ENCODE measurements at regions not wholly inside any gene's neighbourhood (a gene's known extent, or its start where the extent isn't known, plus 50 kb on each side); places are given as distances from the start of the nearest gene placed in this dataset.
A peak's percentile ranks its signal among the peaks of the same experiment; 100 is the strongest.

DNA sequence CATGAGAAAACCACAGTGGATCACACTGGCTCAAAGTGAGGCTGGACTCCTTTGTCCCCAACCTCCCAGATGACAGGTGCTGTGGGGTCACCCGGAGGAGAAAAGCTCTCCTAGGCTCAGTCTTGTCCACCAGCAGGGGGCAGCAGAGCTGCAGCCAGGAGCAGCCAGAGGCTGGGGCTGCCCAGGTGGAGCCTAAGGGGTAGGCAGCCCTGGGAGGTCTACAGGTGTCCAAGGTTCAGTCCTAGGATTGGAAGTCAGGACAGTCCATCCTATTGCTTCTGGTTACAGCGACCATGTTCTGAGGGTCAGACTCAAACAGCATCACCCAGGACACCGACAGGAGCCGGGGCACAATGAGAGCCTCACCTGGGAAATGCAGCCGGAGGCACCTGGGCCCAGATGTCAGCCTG is 77.6 kb upstream of the IGLL5 start (continued):
- TF ChIP-seq, protein P1, sequence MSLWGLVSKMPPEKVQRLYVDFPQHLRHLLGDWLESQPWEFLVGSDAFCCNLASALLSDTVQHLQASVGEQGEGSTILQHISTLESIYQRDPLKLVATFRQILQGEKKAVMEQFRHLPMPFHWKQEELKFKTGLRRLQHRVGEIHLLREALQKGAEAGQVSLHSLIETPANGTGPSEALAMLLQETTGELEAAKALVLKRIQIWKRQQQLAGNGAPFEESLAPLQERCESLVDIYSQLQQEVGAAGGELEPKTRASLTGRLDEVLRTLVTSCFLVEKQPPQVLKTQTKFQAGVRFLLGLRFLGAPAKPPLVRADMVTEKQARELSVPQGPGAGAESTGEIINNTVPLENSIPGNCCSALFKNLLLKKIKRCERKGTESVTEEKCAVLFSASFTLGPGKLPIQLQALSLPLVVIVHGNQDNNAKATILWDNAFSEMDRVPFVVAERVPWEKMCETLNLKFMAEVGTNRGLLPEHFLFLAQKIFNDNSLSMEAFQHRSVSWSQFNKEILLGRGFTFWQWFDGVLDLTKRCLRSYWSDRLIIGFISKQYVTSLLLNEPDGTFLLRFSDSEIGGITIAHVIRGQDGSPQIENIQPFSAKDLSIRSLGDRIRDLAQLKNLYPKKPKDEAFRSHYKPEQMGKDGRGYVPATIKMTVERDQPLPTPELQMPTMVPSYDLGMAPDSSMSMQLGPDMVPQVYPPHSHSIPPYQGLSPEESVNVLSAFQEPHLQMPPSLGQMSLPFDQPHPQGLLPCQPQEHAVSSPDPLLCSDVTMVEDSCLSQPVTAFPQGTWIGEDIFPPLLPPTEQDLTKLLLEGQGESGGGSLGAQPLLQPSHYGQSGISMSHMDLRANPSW (CRISPR knock-in tag; IDR thresholded peaks at IDR 0.05; ENCODE audit: borderline replicate concordance): no peak
- TF ChIP-seq XRCC5 (optimal IDR thresholded peaks at IDR 0.05; ENCODE audit: low read length) (peak; percentile 68), RFX5 (IDR thresholded peaks at IDR 0.05; ENCODE audit: low read depth, low read length) (no peak), ZNF343 (CRISPR knock-in tag; IDR thresholded peaks at IDR 0.05) (no peak), XBP1 (CRISPR knock-in tag; IDR thresholded peaks at IDR 0.05) (no peak), TCF7L2 (IDR thresholded peaks at IDR 0.05; ENCODE audit: low read depth, low read length) (no peak), ZNF205 (CRISPR knock-in tag; IDR thresholded peaks at IDR 0.05) (0 out of 2 replicates have a peak, but pooled peaks have one; percentile 34), HDAC1 (CRISPR knock-in tag; IDR thresholded peaks at IDR 0.05) (no peak), ZNF17 (CRISPR knock-in tag; IDR thresholded peaks at IDR 0.05) (no peak)
- TF ChIP-seq, protein P2, sequence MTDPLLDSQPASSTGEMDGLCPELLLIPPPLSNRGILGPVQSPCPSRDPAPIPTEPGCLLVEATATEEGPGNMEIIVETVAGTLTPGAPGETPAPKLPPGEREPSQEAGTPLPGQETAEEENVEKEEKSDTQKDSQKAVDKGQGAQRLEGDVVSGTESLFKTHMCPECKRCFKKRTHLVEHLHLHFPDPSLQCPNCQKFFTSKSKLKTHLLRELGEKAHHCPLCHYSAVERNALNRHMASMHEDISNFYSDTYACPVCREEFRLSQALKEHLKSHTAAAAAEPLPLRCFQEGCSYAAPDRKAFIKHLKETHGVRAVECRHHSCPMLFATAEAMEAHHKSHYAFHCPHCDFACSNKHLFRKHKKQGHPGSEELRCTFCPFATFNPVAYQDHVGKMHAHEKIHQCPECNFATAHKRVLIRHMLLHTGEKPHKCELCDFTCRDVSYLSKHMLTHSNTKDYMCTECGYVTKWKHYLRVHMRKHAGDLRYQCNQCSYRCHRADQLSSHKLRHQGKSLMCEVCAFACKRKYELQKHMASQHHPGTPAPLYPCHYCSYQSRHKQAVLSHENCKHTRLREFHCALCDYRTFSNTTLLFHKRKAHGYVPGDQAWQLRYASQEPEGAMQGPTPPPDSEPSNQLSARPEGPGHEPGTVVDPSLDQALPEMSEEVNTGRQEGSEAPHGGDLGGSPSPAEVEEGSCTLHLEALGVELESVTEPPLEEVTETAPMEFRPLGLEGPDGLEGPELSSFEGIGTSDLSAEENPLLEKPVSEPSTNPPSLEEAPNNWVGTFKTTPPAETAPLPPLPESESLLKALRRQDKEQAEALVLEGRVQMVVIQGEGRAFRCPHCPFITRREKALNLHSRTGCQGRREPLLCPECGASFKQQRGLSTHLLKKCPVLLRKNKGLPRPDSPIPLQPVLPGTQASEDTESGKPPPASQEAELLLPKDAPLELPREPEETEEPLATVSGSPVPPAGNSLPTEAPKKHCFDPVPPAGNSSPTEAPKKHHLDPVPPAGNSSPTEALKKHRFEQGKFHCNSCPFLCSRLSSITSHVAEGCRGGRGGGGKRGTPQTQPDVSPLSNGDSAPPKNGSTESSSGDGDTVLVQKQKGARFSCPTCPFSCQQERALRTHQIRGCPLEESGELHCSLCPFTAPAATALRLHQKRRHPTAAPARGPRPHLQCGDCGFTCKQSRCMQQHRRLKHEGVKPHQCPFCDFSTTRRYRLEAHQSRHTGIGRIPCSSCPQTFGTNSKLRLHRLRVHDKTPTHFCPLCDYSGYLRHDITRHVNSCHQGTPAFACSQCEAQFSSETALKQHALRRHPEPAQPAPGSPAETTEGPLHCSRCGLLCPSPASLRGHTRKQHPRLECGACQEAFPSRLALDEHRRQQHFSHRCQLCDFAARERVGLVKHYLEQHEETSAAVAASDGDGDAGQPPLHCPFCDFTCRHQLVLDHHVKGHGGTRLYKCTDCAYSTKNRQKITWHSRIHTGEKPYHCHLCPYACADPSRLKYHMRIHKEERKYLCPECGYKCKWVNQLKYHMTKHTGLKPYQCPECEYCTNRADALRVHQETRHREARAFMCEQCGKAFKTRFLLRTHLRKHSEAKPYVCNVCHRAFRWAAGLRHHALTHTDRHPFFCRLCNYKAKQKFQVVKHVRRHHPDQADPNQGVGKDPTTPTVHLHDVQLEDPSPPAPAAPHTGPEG (CRISPR knock-in tag; IDR thresholded peaks at IDR 0.05): no peak
- TF ChIP-seq, protein P3, sequence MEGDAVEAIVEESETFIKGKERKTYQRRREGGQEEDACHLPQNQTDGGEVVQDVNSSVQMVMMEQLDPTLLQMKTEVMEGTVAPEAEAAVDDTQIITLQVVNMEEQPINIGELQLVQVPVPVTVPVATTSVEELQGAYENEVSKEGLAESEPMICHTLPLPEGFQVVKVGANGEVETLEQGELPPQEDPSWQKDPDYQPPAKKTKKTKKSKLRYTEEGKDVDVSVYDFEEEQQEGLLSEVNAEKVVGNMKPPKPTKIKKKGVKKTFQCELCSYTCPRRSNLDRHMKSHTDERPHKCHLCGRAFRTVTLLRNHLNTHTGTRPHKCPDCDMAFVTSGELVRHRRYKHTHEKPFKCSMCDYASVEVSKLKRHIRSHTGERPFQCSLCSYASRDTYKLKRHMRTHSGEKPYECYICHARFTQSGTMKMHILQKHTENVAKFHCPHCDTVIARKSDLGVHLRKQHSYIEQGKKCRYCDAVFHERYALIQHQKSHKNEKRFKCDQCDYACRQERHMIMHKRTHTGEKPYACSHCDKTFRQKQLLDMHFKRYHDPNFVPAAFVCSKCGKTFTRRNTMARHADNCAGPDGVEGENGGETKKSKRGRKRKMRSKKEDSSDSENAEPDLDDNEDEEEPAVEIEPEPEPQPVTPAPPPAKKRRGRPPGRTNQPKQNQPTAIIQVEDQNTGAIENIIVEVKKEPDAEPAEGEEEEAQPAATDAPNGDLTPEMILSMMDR (CRISPR knock-in tag; IDR thresholded peaks at IDR 0.05): peak; percentile 89

All from HepG2 (cell line).